Superior temporal gyrus (tissue), 1 donor: ENCODE measurements at regions not wholly inside any gene's neighbourhood (a gene's known extent, or its start where the extent isn't known, plus 50 kb on each side); places are given as distances from the start of the nearest gene placed in this dataset.
"Not testable (repeated sequence)": the region's sequence is repeated elsewhere in the genome, so short reads cannot be mapped to it uniquely, and the experiment has no call there.

ENCODE experiments used
- DNase-seq: peaks from one replicate; pipeline ENCODE4 v3.0.0-alpha.2; 2016; ENCODE audit errors: extremely low spot score

GRCh38 chr20:11976966-11977365, 59.3 kb downstream of the BTBD3 start:
- DNase-seq, result no peak

GRCh38 chr20:11978496-11978895, 60.8 kb downstream of the BTBD3 start:
- no peak for DNase-seq

GRCh38 chr20:11979306-11979990, 61.8 kb downstream of the BTBD3 start:
- DNase-seq, result peak; percentile 76

- DNase-seq, result no peak
Observed at GRCh38 chr20:11980263-11980662, 62.6 kb downstream of the BTBD3 start.

GRCh38 chr20:11981366-11981947, 63.8 kb downstream of the BTBD3 start:
- no peak for DNase-seq

GRCh38 chr20:11982289-11982954, 64.7 kb downstream of the BTBD3 start:
- no peak for DNase-seq

GRCh38 chr20:11982955-11983470, 65.3 kb downstream of the BTBD3 start:
- DNase-seq, result no peak

GRCh38 chr20:11986954-11987353, 69.3 kb downstream of the BTBD3 start:
- no peak for DNase-seq

GRCh38 chr20:11987526-11987925, 69.8 kb downstream of the BTBD3 start:
- no peak for DNase-seq

GRCh38 chr20:11989018-11989771, 71.5 kb downstream of the BTBD3 start:
- DNase-seq, result no peak

GRCh38 chr20:11992426-11992825, 74.7 kb downstream of the BTBD3 start:
- DNase-seq, result peak; percentile 71

- DNase-seq, result no peak
Observed at GRCh38 chr20:11993886-11994461, 76.3 kb downstream of the BTBD3 start.

- peak; percentile 91 for DNase-seq
Observed at GRCh38 chr20:11995805-11996567, 78.3 kb downstream of the BTBD3 start.

- not testable (repeated sequence) for DNase-seq
Observed at GRCh38 chr20:12004776-12005175, 87.1 kb downstream of the BTBD3 start.

- DNase-seq, result peak; percentile 71
Observed at GRCh38 chr20:12012241-12013222, 94.8 kb downstream of the BTBD3 start.

GRCh38 chr20:12014276-12014675, 96.6 kb downstream of the BTBD3 start:
- DNase-seq, result no peak

- no peak for DNase-seq
Observed at GRCh38 chr20:12014736-12015135, 97.0 kb downstream of the BTBD3 start.

- DNase-seq, result no peak
Observed at GRCh38 chr20:12016291-12016690, 98.6 kb downstream of the BTBD3 start.

- DNase-seq, result no peak
Observed at GRCh38 chr20:12019715-12020114, 102.0 kb downstream of the BTBD3 start.

GRCh38 chr20:12020846-12021245, 103.2 kb downstream of the BTBD3 start:
- no peak for DNase-seq
